Stomach (tissue), 8 donors: ENCODE measurements at regions not wholly inside any gene's neighbourhood (a gene's known extent, or its start where the extent isn't known, plus 50 kb on each side); places are given as distances from the start of the nearest gene placed in this dataset.

Experiments used
- DNase-seq, 2 donors: peaks; one replicate each; pipeline versions ENCODE4 v3.0.0 to v3.0.0-alpha.2; 2013 to 2019
- H3K27ac ChIP-seq, 5 donors: fragments of 200-600 bp in 4 of 5; sonication (generic) in 4 of 5; one replicate each; pipeline ENCODE4 v1.5.1; 2013 to 2019; ENCODE audit warnings: mild to moderate bottlenecking in 1 of 5, moderate library complexity in 1 of 5
- H3K27me3 ChIP-seq, 3 donors: fragments of 200-600 bp; sonication (generic); one replicate each; pipeline ENCODE4 v1.5.1; 2017 to 2019; ENCODE audit warnings: mixed run types in 1 of 3
- H3K36me3 ChIP-seq, 4 donors: fragments of 200-600 bp; sonication (generic); 1 replicate in 3 of 4; 2 replicates in 1 of 4; pipeline ENCODE4 v1.5.1; 2016 to 2019
- H3K4me1 ChIP-seq, 4 donors: fragments of 200-600 bp; sonication (generic); one replicate each; pipeline ENCODE4 v1.5.1; 2016 to 2019
- H3K4me3 ChIP-seq, 4 donors: fragments of 200-600 bp; sonication (generic) in 3 of 4; one replicate each; pipeline ENCODE4 v1.5.1; 2016 to 2019; ENCODE audit warnings: mild to moderate bottlenecking in 1 of 4
- H3K9me3 ChIP-seq, 4 donors: fragments of 200-600 bp; sonication (generic); one replicate each; pipeline ENCODE4 v1.5.1; 2016 to 2019
- EP300 ChIP-seq: sonication (generic); formaldehyde crosslinking; IDR thresholded peaks from one replicate; pipeline ENCODE4 v1.6.1; 2017; ENCODE audit warnings: antibody characterized with exemption
- POLR2A ChIP-seq, 4 donors: fragments of 450-650 bp; IDR thresholded peaks; one replicate each; pipeline ENCODE4 v1.6.1; 2016; ENCODE audit warnings: antibody characterized with exemption in 4 of 4, control low read depth in 2 of 4, mild to moderate bottlenecking in 1 of 4, moderate library complexity in 1 of 4
- POLR2AphosphoS5 ChIP-seq, 3 donors: sonication (generic); formaldehyde crosslinking; IDR thresholded peaks; one replicate each; pipeline ENCODE4 v1.6.1; 2016; ENCODE audit warnings: antibody characterized with exemption in 3 of 3
- WGBS, 5 donors: extraction: QIAGEN DNeasy Blood & Tissue Kit in 3 of 5; methylation state at CpG; one replicate each; pipeline versions ENCODE4 v1.1.5 to v1.1.7; 2013 to 2018; 5-methylcytosine and 5-hydroxymethylcytosine counted together
- intact Hi-C: fragments of 100-400 bp; cut with DNase I; formaldehyde crosslinking; loops from one replicate; pipeline ENCODE4 v1.15.1; 2023; ENCODE audit warnings: low total_unique reads
- TF ChIP-seq, protein P1 (sequence below), 7 experiments: fragments of 450-650 bp in 4 of 7; fragments of 200-600 bp in 3 of 7; sonication (generic) in 3 of 7; IDR thresholded peaks; one replicate each; pipeline ENCODE4 v1.5.1; 2016 to 2019; ENCODE audit warnings: antibody characterized with exemption in 7 of 7, control low read depth in 2 of 7, mild to moderate bottlenecking in 1 of 7
- donor health status: healthy with polysubstance abuse.
- donor health status: Bipolar disorder and iron deficiency.
- donor health status: healthy.

- peak in 1 of 2 donors; percentile 60 for DNase-seq
- 84 to 89% (median 86%) methylated on average over 1 of the region's 1 CpG for WGBS, 5 donors
- no peak overlapping the region for H3K27ac ChIP-seq
Observed at GRCh38 chr14:66038618-66039017, 447.6 kb upstream of the CCDC196 start.

GRCh38 chr14:66039495-66039894 is 446.7 kb upstream of the CCDC196 start:
- Histone ChIP-seq H3K27ac (no peak overlapping the region), H3K9me3 (no peaks in the 10 kb centered on the region), H3K36me3 (no peaks in the 10 kb centered on the region), H3K27me3 (no peaks in the 10 kb centered on the region), H3K4me1 (peaks cover 0 to 7% (median 0%) of the 10 kb centered on the region in 4 donors), H3K4me3 (no peak overlapping the region)
- intact Hi-C loops = no loop called here
- no peak for DNase-seq
- no peak for TF ChIP-seq EP300
- TF ChIP-seq, protein P1, sequence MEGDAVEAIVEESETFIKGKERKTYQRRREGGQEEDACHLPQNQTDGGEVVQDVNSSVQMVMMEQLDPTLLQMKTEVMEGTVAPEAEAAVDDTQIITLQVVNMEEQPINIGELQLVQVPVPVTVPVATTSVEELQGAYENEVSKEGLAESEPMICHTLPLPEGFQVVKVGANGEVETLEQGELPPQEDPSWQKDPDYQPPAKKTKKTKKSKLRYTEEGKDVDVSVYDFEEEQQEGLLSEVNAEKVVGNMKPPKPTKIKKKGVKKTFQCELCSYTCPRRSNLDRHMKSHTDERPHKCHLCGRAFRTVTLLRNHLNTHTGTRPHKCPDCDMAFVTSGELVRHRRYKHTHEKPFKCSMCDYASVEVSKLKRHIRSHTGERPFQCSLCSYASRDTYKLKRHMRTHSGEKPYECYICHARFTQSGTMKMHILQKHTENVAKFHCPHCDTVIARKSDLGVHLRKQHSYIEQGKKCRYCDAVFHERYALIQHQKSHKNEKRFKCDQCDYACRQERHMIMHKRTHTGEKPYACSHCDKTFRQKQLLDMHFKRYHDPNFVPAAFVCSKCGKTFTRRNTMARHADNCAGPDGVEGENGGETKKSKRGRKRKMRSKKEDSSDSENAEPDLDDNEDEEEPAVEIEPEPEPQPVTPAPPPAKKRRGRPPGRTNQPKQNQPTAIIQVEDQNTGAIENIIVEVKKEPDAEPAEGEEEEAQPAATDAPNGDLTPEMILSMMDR (IDR thresholded peaks at IDR 0.05) = no peak
- TF ChIP-seq POLR2AphosphoS5 (IDR thresholded peaks at IDR 0.05) = no peak
- TF ChIP-seq POLR2A (IDR thresholded peaks at IDR 0.05) = no peak

More at GRCh38 chr14:66038618-66039017, 447.6 kb upstream of the CCDC196 start:
- intact Hi-C loops = no loop called here
- Histone ChIP-seq H3K4me1 (peaks cover 0 to 7% (median 0%) of the 10 kb centered on the region in 4 donors), H3K9me3 (no peaks in the 10 kb centered on the region), H3K36me3 (no peaks in the 10 kb centered on the region), H3K27me3 (no peaks in the 10 kb centered on the region), H3K4me3 (no peak overlapping the region)
- no peak for TF ChIP-seq EP300
- TF ChIP-seq POLR2A (IDR thresholded peaks at IDR 0.05) = no peak
- TF ChIP-seq, protein P1 (IDR thresholded peaks at IDR 0.05) = no peak
- peak in 1 of 3 donors; percentile 18 for TF ChIP-seq POLR2AphosphoS5 (IDR thresholded peaks at IDR 0.05)

GRCh38 chr14:66041582-66041981 is 444.6 kb upstream of the CCDC196 start:
- TF ChIP-seq POLR2AphosphoS5 (IDR thresholded peaks at IDR 0.05) (no peak), EP300 (no peak), POLR2A (IDR thresholded peaks at IDR 0.05) (no peak)
- TF ChIP-seq, protein P1 (IDR thresholded peaks at IDR 0.05) = no peak
- intact Hi-C loops = no loop called here
- no peak overlapping the region for H3K4me3 ChIP-seq
- peaks cover 0 to 11% (median 0%) of the 10 kb centered on the region in 4 donors for H3K4me1 ChIP-seq
- WGBS, 5 donors = 70 to 77% (median 74%) methylated on average over 6 of the region's 6 CpGs
- DNase-seq = no peak
- no peaks in the 10 kb centered on the region for H3K36me3 ChIP-seq
- H3K27me3 ChIP-seq = no peaks in the 10 kb centered on the region
- no peak overlapping the region for H3K27ac ChIP-seq
- no peaks in the 10 kb centered on the region for H3K9me3 ChIP-seq

DNA sequence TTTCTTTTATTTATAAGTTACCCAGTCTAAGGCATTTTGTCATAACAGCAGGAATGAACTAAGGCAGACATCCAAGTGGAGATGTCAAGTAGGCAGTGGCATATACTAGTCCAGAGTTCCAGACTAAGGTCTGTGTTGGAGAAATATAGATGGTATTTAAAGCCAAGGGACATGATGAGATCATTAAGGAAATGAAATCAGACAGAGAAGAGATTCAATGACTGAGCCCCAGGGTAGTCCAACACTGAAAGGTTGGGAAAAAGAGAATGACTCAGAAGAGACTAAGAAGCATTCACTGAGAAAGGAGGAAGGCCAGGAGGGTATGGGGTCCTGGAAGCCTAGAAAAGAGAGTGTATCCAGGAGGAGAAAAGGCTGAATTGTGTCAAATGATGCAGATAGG is 442.2 kb upstream of the CCDC196 start:
- Histone ChIP-seq H3K4me1 (peaks cover 0 to 4% (median 0%) of the 10 kb centered on the region in 4 donors), H3K4me3 (no peak overlapping the region), H3K27me3 (no peaks in the 10 kb centered on the region), H3K9me3 (no peaks in the 10 kb centered on the region), H3K36me3 (no peaks in the 10 kb centered on the region), H3K27ac (no peak overlapping the region)
- DNase-seq = no peak
- TF ChIP-seq EP300 (no peak), POLR2A (IDR thresholded peaks at IDR 0.05) (no peak), POLR2AphosphoS5 (IDR thresholded peaks at IDR 0.05) (no peak)
- TF ChIP-seq, protein P1 (IDR thresholded peaks at IDR 0.05) = no peak
- intact Hi-C loops = no loop called here
